HG02571 (cell line): ENCODE measurements at regions not wholly inside any gene's neighbourhood (a gene's known extent, or its start where the extent isn't known, plus 50 kb on each side); places are given as distances from the start of the nearest gene placed in this dataset.

ENCODE experiments used
- ATAC-seq: cut with Tn5 transposase; IDR thresholded peaks from one replicate; pipeline ENCODE4 v1.9.1; 2021; ENCODE audit warnings: mild to moderate bottlenecking, moderate library complexity; ENCODE audit not compliant: unreplicated experiment

GRCh38 chr18:24968238-24968775 is 383.7 kb downstream of the ZNF521 start:
- no peak for ATAC-seq

- ATAC-seq, result no peak
Observed at GRCh38 chr18:24972577-24972976, 379.4 kb downstream of the ZNF521 start.

- ATAC-seq, result no peak
Observed at GRCh38 chr18:24974431-24974830, 377.5 kb downstream of the ZNF521 start.

GRCh38 chr18:24975496-24976372 is 376.2 kb downstream of the ZNF521 start:
- no peak for ATAC-seq

GRCh38 chr18:24976502-24976901 is 375.5 kb downstream of the ZNF521 start:
- ATAC-seq, result no peak

GRCh38 chr18:24979235-24979634 is 372.7 kb downstream of the ZNF521 start:
- ATAC-seq, result no peak

- ATAC-seq, result no peak
Observed at GRCh38 chr18:24982831-24983230, 369.1 kb downstream of the ZNF521 start.

- no peak for ATAC-seq
Observed at GRCh38 chr18:24983566-24984139, 368.3 kb downstream of the ZNF521 start.

GRCh38 chr18:24985586-24985985 is 366.4 kb downstream of the ZNF521 start:
- ATAC-seq, result no peak

GRCh38 chr18:24986666-24987302 is 365.2 kb downstream of the ZNF521 start:
- ATAC-seq, result no peak

- no peak for ATAC-seq
Observed at GRCh38 chr18:24987303-24988252, 364.4 kb downstream of the ZNF521 start.

GRCh38 chr18:24988253-24988840 is 363.6 kb downstream of the ZNF521 start:
- ATAC-seq, result no peak

GRCh38 chr18:24989760-24990593 is 362.0 kb downstream of the ZNF521 start:
- no peak for ATAC-seq

- ATAC-seq, result no peak
Observed at GRCh38 chr18:24990671-24991134, 361.3 kb downstream of the ZNF521 start.

- ATAC-seq, result no peak
Observed at GRCh38 chr18:24991141-24992060, 360.6 kb downstream of the ZNF521 start.

GRCh38 chr18:24992491-24992890 is 359.5 kb downstream of the ZNF521 start:
- no peak for ATAC-seq

- ATAC-seq, result no peak
Observed at GRCh38 chr18:24993628-24994027, 358.3 kb downstream of the ZNF521 start.

- no peak for ATAC-seq
Observed at GRCh38 chr18:24995056-24995455, 356.9 kb downstream of the ZNF521 start.
